Endothelial cell of umbilical vein (primary cell): ENCODE measurements at regions not wholly inside any gene's neighbourhood (a gene's known extent, or its start where the extent isn't known, plus 50 kb on each side); places are given as distances from the start of the nearest gene placed in this dataset.

Experiments
- BruUV-seq: library from RNA; stranded (reverse); fragments of 400-500 nt; replicated peaks from 2 replicates; lab custom pipeline; 2021; lab: Mats Ljungman, UMichigan
- CTCF ChIA-PET: fragments of 300-600, 350-600 bp; sonication (Branson Sonifier 250); formaldehyde crosslinking; loops from one replicate; lab custom pipeline; 2021; ENCODE audit warnings: antibody characterized with exemption, inconsistent platforms; lab: Charles Lee
- POLR2A ChIA-PET: fragments of 300-600, 350-600 bp; sonication (Branson Sonifier 250); formaldehyde crosslinking; loops from one replicate; lab custom pipeline; 2021; ENCODE audit warnings: antibody characterized with exemption, inconsistent platforms; lab: Charles Lee
- DNase-seq: peaks from one replicate; pipeline ENCODE4 v3.0.0-alpha.2; 2011; ENCODE audit warnings: low read depth, low spot score
- FAIRE-seq: peaks from 2 replicates; lab custom pipeline; 2011; peaks lifted over from hg19 to GRCh38; lab: Jason Lieb, UNC
- H2AFZ ChIP-seq: 2 replicates; pipeline ENCODE4 v1.6.0; 2012; ENCODE audit warnings: low read depth, low read length, control low read depth, inconsistent platforms
- H3K27ac ChIP-seq: 2 replicates; pipeline ENCODE4 v1.5.1; 2011; ENCODE audit warnings: low read depth, mild to moderate bottlenecking, control low read depth, low read length, moderate library complexity; ENCODE audit not compliant: insufficient read depth
- H3K27me3 ChIP-seq, 2 experiments: 2 replicates each; pipeline versions ENCODE4 v1.6.0 to v1.6.1; 2011; ENCODE audit warnings: low read length in 2 of 2, mixed read lengths in 1 of 2; ENCODE audit not compliant: control insufficient read depth in 2 of 2, insufficient read depth in 2 of 2
- H3K36me3 ChIP-seq, 2 experiments: 2 replicates in 1 of 2; 3 replicates in 1 of 2; pipeline ENCODE4 v1.5.1; 2011; ENCODE audit warnings: low read length in 2 of 2, mild to moderate bottlenecking in 1 of 2, moderate library complexity in 1 of 2; ENCODE audit not compliant: control insufficient read depth in 2 of 2, insufficient read depth in 2 of 2; ENCODE audit errors: extremely low read depth in 1 of 2
- H3K4me1 ChIP-seq: 3 replicates; pipeline ENCODE4 v1.5.1; 2011; ENCODE audit warnings: mild to moderate bottlenecking, low read length; ENCODE audit not compliant: control insufficient read depth, insufficient read depth; ENCODE audit errors: extremely low read depth
- H3K4me2 ChIP-seq: 2 replicates; pipeline ENCODE4 v1.6.1; 2011; ENCODE audit warnings: low read length, control low read depth, mixed read lengths; ENCODE audit not compliant: insufficient read depth
- H3K4me3 ChIP-seq, 3 experiments: fragments of 200-600 bp in 1 of 3; sonication (generic), shearing (Covaris generic) in 1 of 3; replicated peaks in 1 of 3; 2 replicates each; pipeline ENCODE4 v1.5.1; 2011 to 2016; ENCODE audit warnings: control low read depth in 3 of 3, low read length in 3 of 3, mild to moderate bottlenecking in 2 of 3, inconsistent platforms in 1 of 3, low read depth in 1 of 3, moderate library complexity in 1 of 3; ENCODE audit not compliant: insufficient read depth in 1 of 3
- H3K79me2 ChIP-seq: 2 replicates; pipeline ENCODE4 v1.6.0; 2012; ENCODE audit warnings: low read length, inconsistent platforms; ENCODE audit not compliant: control insufficient read depth, insufficient read depth
- H3K9ac ChIP-seq: replicated peaks from 2 replicates; pipeline ENCODE3; 2011; ENCODE audit warnings: low read length, control low read depth; ENCODE audit not compliant: insufficient read depth; ENCODE audit errors: extremely low read depth
- H3K9me1 ChIP-seq: replicated peaks from 3 replicates; pipeline ENCODE4 v1.6.0; 2011; ENCODE audit warnings: mild to moderate bottlenecking, low read length; ENCODE audit not compliant: control insufficient read depth, insufficient read depth; ENCODE audit errors: extremely low read depth
- H3K9me3 ChIP-seq: replicated peaks from 2 replicates; pipeline ENCODE4 v1.5.1; 2012; ENCODE audit warnings: low read length, inconsistent platforms; ENCODE audit not compliant: control insufficient read depth, insufficient read depth
- H4K20me1 ChIP-seq: replicated peaks from 2 replicates; pipeline ENCODE3; 2011; ENCODE audit warnings: mild to moderate bottlenecking, low read length; ENCODE audit not compliant: control insufficient read depth, insufficient read depth; ENCODE audit errors: extremely low read depth
- FOS ChIP-seq: IDR thresholded peaks from 2 replicates; pipeline ENCODE4 v1.6.1; 2011; ENCODE audit warnings: mild to moderate bottlenecking, low read length, moderate library complexity, borderline replicate concordance; ENCODE audit not compliant: insufficient read depth
- GATA2 ChIP-seq: IDR thresholded peaks from 2 replicates; pipeline ENCODE4 v1.7.0; 2011; ENCODE audit warnings: low read depth, mild to moderate bottlenecking, moderate library complexity, mixed read lengths, low read length; ENCODE audit not compliant: insufficient read length, insufficient read depth
- JUN ChIP-seq: IDR thresholded peaks from 2 replicates; pipeline ENCODE4 v1.6.1; 2011; ENCODE audit warnings: borderline replicate concordance, low read depth; ENCODE audit not compliant: insufficient read length, insufficient read depth
- POLR2A ChIP-seq: IDR thresholded peaks from 2 replicates; pipeline ENCODE4 v1.6.1; 2012; ENCODE audit warnings: low read depth, mild to moderate bottlenecking, control low read depth, low read length
- POLR2AphosphoS5 ChIP-seq: IDR thresholded peaks from 2 replicates; pipeline ENCODE4 v1.6.1; 2012; ENCODE audit warnings: low read depth, mild to moderate bottlenecking, control low read depth, low read length, moderate library complexity; ENCODE audit not compliant: insufficient read depth
- dilution Hi-C: fragments of 300-500 bp; cut with MboI; formaldehyde crosslinking; loops from one replicate; pipeline ENCODE4 v1.15.0; 2019; ENCODE audit warnings: low sequenced_read_pairs; ENCODE audit not compliant: extremely low pct_ligation_motif_present
- intact Hi-C: fragments of 100-400 bp; cut with micrococcal nuclease; formaldehyde crosslinking; loops from one replicate; pipeline ENCODE4 v1.10.0; 2022
- TF ChIP-seq, protein P1 (sequence below): IDR thresholded peaks from 2 replicates; pipeline ENCODE4 v1.6.1; 2011; ENCODE audit not compliant: insufficient read depth, insufficient read length
- TF ChIP-seq, protein P2 (sequence below), 2 donors: IDR thresholded peaks; 1 replicate in 1 of 2; 2 replicates in 1 of 2; pipeline ENCODE4 v1.5.1; 2011; ENCODE audit warnings: low read length in 2 of 2, mild to moderate bottlenecking in 2 of 2, moderate library complexity in 2 of 2, control low read depth in 1 of 2, inconsistent platforms in 1 of 2, low read depth in 1 of 2; ENCODE audit not compliant: insufficient read depth in 1 of 2; ENCODE audit errors: extremely low read depth in 1 of 2

DNA sequence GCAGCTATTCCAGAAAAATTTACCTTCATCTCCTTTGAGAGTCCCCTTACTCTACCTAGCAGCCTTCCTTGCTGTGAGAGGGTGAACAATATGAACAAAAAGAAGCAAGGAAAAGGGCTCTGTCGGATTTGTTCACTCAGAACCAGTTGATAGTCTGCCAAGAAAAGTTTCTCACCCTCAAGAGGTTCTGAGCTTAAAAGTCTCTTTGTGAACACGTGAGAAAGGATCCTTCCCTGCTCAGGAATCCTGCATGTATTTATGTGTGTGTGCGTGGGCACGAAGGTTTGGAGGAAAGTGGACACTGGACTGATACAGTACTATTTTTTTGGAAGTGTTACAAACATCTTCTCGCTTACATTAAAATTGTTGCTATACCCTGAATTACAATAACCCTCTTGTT lies 178.6 kb upstream of the JADE1 start:
- DNase-seq (no peak), FAIRE-seq (no peak)
- no TSS peak for BruUV-seq
- ChIA-PET CTCF (no interaction called here), POLR2A (no interaction called here)
- H3K4me3 ChIP-seq, result no peak overlapping the region
- H3K9ac ChIP-seq, result no peak overlapping the region
- no peaks in the 10 kb centered on the region for H3K9me1 ChIP-seq
- TF ChIP-seq FOS (no peak), POLR2A (no peak), POLR2AphosphoS5 (no peak), GATA2 (no peak), JUN (no peak)
- TF ChIP-seq, protein P1, sequence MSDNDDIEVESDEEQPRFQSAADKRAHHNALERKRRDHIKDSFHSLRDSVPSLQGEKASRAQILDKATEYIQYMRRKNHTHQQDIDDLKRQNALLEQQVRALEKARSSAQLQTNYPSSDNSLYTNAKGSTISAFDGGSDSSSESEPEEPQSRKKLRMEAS, result no peak
- TF ChIP-seq, protein P2, sequence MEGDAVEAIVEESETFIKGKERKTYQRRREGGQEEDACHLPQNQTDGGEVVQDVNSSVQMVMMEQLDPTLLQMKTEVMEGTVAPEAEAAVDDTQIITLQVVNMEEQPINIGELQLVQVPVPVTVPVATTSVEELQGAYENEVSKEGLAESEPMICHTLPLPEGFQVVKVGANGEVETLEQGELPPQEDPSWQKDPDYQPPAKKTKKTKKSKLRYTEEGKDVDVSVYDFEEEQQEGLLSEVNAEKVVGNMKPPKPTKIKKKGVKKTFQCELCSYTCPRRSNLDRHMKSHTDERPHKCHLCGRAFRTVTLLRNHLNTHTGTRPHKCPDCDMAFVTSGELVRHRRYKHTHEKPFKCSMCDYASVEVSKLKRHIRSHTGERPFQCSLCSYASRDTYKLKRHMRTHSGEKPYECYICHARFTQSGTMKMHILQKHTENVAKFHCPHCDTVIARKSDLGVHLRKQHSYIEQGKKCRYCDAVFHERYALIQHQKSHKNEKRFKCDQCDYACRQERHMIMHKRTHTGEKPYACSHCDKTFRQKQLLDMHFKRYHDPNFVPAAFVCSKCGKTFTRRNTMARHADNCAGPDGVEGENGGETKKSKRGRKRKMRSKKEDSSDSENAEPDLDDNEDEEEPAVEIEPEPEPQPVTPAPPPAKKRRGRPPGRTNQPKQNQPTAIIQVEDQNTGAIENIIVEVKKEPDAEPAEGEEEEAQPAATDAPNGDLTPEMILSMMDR (IDR thresholded peaks at IDR 0.05; ENCODE audit: extremely low read depth in 1 of 2, insufficient read depth in 1 of 2, low read depth in 1 of 2, low read length in 2 of 2), result no peak
- H3K9me3 ChIP-seq, result no peaks in the 10 kb centered on the region
- H4K20me1 ChIP-seq, result no peaks in the 10 kb centered on the region
- H3K27ac ChIP-seq, result no peak overlapping the region
- no peak overlapping the region for H2AFZ ChIP-seq
- no peaks in the 10 kb centered on the region for H3K36me3 ChIP-seq
- intact Hi-C loops, result no loop called here
- dilution Hi-C loops, result no loop called here
- H3K27me3 ChIP-seq, result no peaks in the 10 kb centered on the region
- no peaks in the 10 kb centered on the region for H3K79me2 ChIP-seq
- H3K4me2 ChIP-seq, result no peak overlapping the region
- no peaks in the 10 kb centered on the region for H3K4me1 ChIP-seq
